ENCODE measurements at regions not wholly inside any gene's neighbourhood (a gene's known extent, or its start where the extent isn't known, plus 50 kb on each side); places are given as distances from the start of the nearest gene placed in this dataset.

- H3K4me3 Mint-ChIP-seq, result no peak overlapping the region
- H3K36me3 Mint-ChIP-seq, result no peaks in the 10 kb centered on the region
- no peak overlapping the region for H3K27ac Mint-ChIP-seq
- Histone ChIP-seq H3K27me3 (replicated peaks in 1 of 2; ENCODE audit: control insufficient read depth in 2 of 2, extremely low read depth in 1 of 2, insufficient read depth in 2 of 2, low read length in 1 of 2) (no peaks in the 10 kb centered on the region), H3K27ac (ENCODE audit: low read length) (no peak overlapping the region), H3K9me3 (no peaks in the 10 kb centered on the region), H3K36me3 (ENCODE audit: control insufficient read depth in 2 of 2, extremely low read depth in 1 of 2, insufficient read depth in 1 of 2, low read length in 1 of 2) (no peaks in the 10 kb centered on the region), H3K4me3 (ENCODE audit: control insufficient read depth in 1 of 2, extremely low read depth in 1 of 2, low read length in 1 of 2) (no peak overlapping the region), H3K4me1 (ENCODE audit: control insufficient read depth in 1 of 2, extremely low read depth in 1 of 2, insufficient read depth in 2 of 2, low read length in 2 of 2) (no peaks in the 10 kb centered on the region)
- POLR2A ChIA-PET, result no interaction called here
- no peak for ATAC-seq (replicated peaks in 1 of 4)
- H3K9me3 Mint-ChIP-seq, result peaks cover 2 to 16% (median 4%) of the 10 kb centered on the region in 3 donors
- no peak for DNase-seq
- CTCF ChIA-PET, result no interaction called here
- H3K27me3 Mint-ChIP-seq, result no peaks in the 10 kb centered on the region
- 78% methylated on average over 5 of the region's 8 CpGs for WGBS (ENCODE audit: insufficient coverage)
- no peaks in the 10 kb centered on the region for H3K4me1 Mint-ChIP-seq
These were observed 1440.3 kb downstream of the NCAM2 start for GRCh38 chr21:22438428-22439086.

DNA sequence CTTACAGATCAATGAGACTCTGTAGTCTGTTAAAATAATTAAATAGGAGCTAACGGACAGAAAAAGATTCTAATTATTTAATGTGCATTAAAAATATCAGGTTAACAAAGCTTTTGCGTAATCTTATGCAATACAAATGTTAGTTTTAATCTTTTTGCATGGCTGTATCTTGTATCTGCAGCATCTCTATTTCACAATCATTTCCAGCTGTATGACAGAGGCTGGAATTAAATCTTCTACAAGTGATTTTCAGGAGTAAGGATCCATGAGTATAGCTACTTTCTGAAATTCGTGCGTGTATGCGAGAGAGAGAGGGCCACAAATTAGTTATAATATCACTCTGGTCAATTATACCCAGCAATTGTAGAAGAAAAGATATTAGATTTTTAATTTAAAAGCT, 1446.8 kb downstream of the NCAM2 start:
- ATAC-seq (replicated peaks in 1 of 4) (no peak), DNase-seq (no peak)
- Histone ChIP-seq H3K27me3 (replicated peaks in 1 of 2; ENCODE audit: control insufficient read depth in 2 of 2, extremely low read depth in 1 of 2, insufficient read depth in 2 of 2, low read length in 1 of 2) (no peaks in the 10 kb centered on the region), H3K4me3 (ENCODE audit: control insufficient read depth in 1 of 2, extremely low read depth in 1 of 2, low read length in 1 of 2) (no peak overlapping the region), H3K9me3 (no peaks in the 10 kb centered on the region), H3K4me1 (ENCODE audit: control insufficient read depth in 1 of 2, extremely low read depth in 1 of 2, insufficient read depth in 2 of 2, low read length in 2 of 2) (no peaks in the 10 kb centered on the region), H3K27ac (ENCODE audit: low read length) (no peak overlapping the region), H3K36me3 (ENCODE audit: control insufficient read depth in 2 of 2, extremely low read depth in 1 of 2, insufficient read depth in 1 of 2, low read length in 1 of 2) (no peaks in the 10 kb centered on the region)
- Mint-ChIP-seq H3K9me3 (peaks cover 2 to 4% (median 4%) of the 10 kb centered on the region in 3 donors), H3K27me3 (no peaks in the 10 kb centered on the region), H3K4me1 (no peaks in the 10 kb centered on the region), H3K4me3 (no peak overlapping the region), H3K36me3 (no peaks in the 10 kb centered on the region), H3K27ac (no peak overlapping the region)
- ChIA-PET CTCF (no interaction called here), POLR2A (interaction anchor here in 1 of 2 donors (0.6 kb wide), 1 partner anchor 67 kb away, joined by 3 read pairs; no protein-coding TSS in a partner anchor)
- WGBS (ENCODE audit: insufficient coverage), result no CpG with 5 or more reads among the region's 5 CpGs

- Histone ChIP-seq H3K27ac (ENCODE audit: low read length) (no peak overlapping the region), H3K4me3 (ENCODE audit: control insufficient read depth in 1 of 2, extremely low read depth in 1 of 2, low read length in 1 of 2) (no peak overlapping the region), H3K27me3 (replicated peaks in 1 of 2; ENCODE audit: control insufficient read depth in 2 of 2, extremely low read depth in 1 of 2, insufficient read depth in 2 of 2, low read length in 1 of 2) (no peaks in the 10 kb centered on the region), H3K4me1 (ENCODE audit: control insufficient read depth in 1 of 2, extremely low read depth in 1 of 2, insufficient read depth in 2 of 2, low read length in 2 of 2) (no peaks in the 10 kb centered on the region), H3K36me3 (ENCODE audit: control insufficient read depth in 2 of 2, extremely low read depth in 1 of 2, insufficient read depth in 1 of 2, low read length in 1 of 2) (no peaks in the 10 kb centered on the region), H3K9me3 (no peaks in the 10 kb centered on the region)
- Mint-ChIP-seq H3K27me3 (no peaks in the 10 kb centered on the region), H3K36me3 (no peaks in the 10 kb centered on the region), H3K27ac (no peak overlapping the region), H3K4me3 (no peak overlapping the region), H3K9me3 (peaks cover 0 to 4% (median 0%) of the 10 kb centered on the region in 3 donors), H3K4me1 (no peaks in the 10 kb centered on the region)
- CTCF ChIA-PET, result no interaction called here
- DNase-seq (no peak), ATAC-seq (replicated peaks in 1 of 4) (no peak)
- WGBS (ENCODE audit: insufficient coverage), result no CpG with 5 or more reads among the region's 1 CpG
- POLR2A ChIA-PET, result no interaction called here
These were observed 1452.3 kb downstream of the NCAM2 start for GRCh38 chr21:22450507-22450906.

DNA sequence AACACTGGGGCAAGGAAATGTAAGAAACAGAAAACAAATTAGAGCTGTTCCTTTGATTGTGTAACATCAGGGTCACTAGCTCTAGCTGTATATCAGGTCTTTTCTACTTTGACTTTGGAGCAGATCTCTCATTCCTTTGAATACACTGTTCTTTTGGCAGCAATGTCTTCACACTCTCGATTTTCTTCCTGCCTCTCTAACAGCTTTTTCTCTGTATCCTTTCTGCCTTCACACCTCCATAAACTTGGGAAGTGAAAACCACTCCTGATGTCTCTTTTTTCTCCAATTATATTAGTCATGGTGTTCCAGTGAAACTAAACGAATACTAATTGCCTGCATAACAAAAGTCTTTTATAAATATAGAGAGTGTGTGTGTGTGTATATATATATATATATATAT, 1458.0 kb downstream of the NCAM2 start:
- POLR2A ChIA-PET, result no interaction called here
- H3K4me1 Mint-ChIP-seq, result no peaks in the 10 kb centered on the region
- no peaks in the 10 kb centered on the region for H3K4me1 ChIP-seq (ENCODE audit: control insufficient read depth in 1 of 2, extremely low read depth in 1 of 2, insufficient read depth in 2 of 2, low read length in 2 of 2)
- CTCF ChIA-PET, result no interaction called here
- no peak overlapping the region for H3K27ac ChIP-seq (ENCODE audit: low read length)
- no peaks in the 10 kb centered on the region for H3K27me3 ChIP-seq (replicated peaks in 1 of 2; ENCODE audit: control insufficient read depth in 2 of 2, extremely low read depth in 1 of 2, insufficient read depth in 2 of 2, low read length in 1 of 2)
- no peak for ATAC-seq (replicated peaks in 1 of 4)
- no peaks in the 10 kb centered on the region for H3K36me3 ChIP-seq (ENCODE audit: control insufficient read depth in 2 of 2, extremely low read depth in 1 of 2, insufficient read depth in 1 of 2, low read length in 1 of 2)
- no peaks in the 10 kb centered on the region for H3K9me3 ChIP-seq
- H3K36me3 Mint-ChIP-seq, result no peaks in the 10 kb centered on the region
- no peak overlapping the region for H3K4me3 Mint-ChIP-seq
- no peaks in the 10 kb centered on the region for H3K27me3 Mint-ChIP-seq
- DNase-seq, result no peak
- peaks cover 0 to 4% (median 0%) of the 10 kb centered on the region in 3 donors for H3K9me3 Mint-ChIP-seq
- WGBS (ENCODE audit: insufficient coverage), result no CpG with 5 or more reads among the region's 2 CpGs
- H3K27ac Mint-ChIP-seq, result no peak overlapping the region
- H3K4me3 ChIP-seq (ENCODE audit: control insufficient read depth in 1 of 2, extremely low read depth in 1 of 2, low read length in 1 of 2), result no peak overlapping the region

DNA sequence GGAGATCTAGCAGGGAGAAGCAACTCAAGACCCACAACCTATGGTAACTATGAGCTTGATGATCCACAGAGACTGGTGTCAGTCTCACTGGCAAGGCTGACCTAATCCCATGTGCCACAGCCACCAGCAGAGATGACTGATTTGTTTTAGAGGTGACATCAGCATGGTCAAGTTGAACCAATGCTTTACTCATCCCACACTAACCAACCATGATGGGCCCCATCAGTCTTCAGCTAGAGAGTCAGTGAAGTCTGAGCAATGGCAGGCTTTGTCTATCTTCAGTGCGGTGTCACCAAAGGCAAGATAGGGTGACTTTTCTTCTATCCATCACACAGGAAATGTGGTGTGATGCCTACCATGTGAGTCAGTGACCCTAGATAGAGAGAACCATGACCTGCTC, 1470.7 kb downstream of the NCAM2 start:
- no peak overlapping the region for H3K4me3 Mint-ChIP-seq
- DNase-seq (no peak), ATAC-seq (replicated peaks in 1 of 4) (no peak)
- no peaks in the 10 kb centered on the region for H3K36me3 Mint-ChIP-seq
- peaks cover 0 to 7% (median 4%) of the 10 kb centered on the region in 3 donors for H3K9me3 Mint-ChIP-seq
- WGBS (ENCODE audit: insufficient coverage), result no CpG with 5 or more reads among the region's 1 CpG
- Histone ChIP-seq H3K27me3 (replicated peaks in 1 of 2; ENCODE audit: control insufficient read depth in 2 of 2, extremely low read depth in 1 of 2, insufficient read depth in 2 of 2, low read length in 1 of 2) (no peaks in the 10 kb centered on the region), H3K36me3 (ENCODE audit: control insufficient read depth in 2 of 2, extremely low read depth in 1 of 2, insufficient read depth in 1 of 2, low read length in 1 of 2) (no peaks in the 10 kb centered on the region), H3K4me1 (ENCODE audit: control insufficient read depth in 1 of 2, extremely low read depth in 1 of 2, insufficient read depth in 2 of 2, low read length in 2 of 2) (no peaks in the 10 kb centered on the region), H3K27ac (ENCODE audit: low read length) (no peak overlapping the region), H3K9me3 (no peaks in the 10 kb centered on the region), H3K4me3 (ENCODE audit: control insufficient read depth in 1 of 2, extremely low read depth in 1 of 2, low read length in 1 of 2) (no peak overlapping the region)
- no peaks in the 10 kb centered on the region for H3K27me3 Mint-ChIP-seq
- H3K27ac Mint-ChIP-seq, result no peak overlapping the region
- no peaks in the 10 kb centered on the region for H3K4me1 Mint-ChIP-seq
- POLR2A ChIA-PET, result no interaction called here
- CTCF ChIA-PET, result no interaction called here

DNA sequence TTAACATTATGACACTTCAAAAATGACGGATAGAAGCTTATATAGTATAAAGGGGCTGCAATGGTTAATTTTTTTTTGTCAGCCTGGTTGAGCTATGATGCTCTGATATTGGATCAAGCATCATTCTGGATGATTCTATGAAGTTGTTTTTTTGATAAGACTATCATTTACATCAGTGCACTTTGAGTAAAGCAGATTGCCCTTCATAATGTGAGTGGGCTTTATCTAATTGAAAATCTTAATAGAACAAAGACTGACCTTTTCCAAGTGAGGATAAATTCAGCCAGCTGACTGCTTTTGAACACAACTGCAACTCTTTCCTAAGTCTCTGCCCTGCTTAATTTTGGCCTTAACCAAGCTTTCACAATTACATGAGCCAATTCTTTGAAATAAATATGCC, 1476.2 kb downstream of the NCAM2 start:
- no peak overlapping the region for H3K27ac ChIP-seq (ENCODE audit: low read length)
- Mint-ChIP-seq H3K4me1 (no peaks in the 10 kb centered on the region), H3K27me3 (no peaks in the 10 kb centered on the region), H3K9me3 (peaks cover 4 to 7% (median 5%) of the 10 kb centered on the region in 3 donors), H3K36me3 (no peaks in the 10 kb centered on the region), H3K27ac (no peak overlapping the region), H3K4me3 (no peak overlapping the region)
- H3K27me3 ChIP-seq (replicated peaks in 1 of 2; ENCODE audit: control insufficient read depth in 2 of 2, extremely low read depth in 1 of 2, insufficient read depth in 2 of 2, low read length in 1 of 2), result no peaks in the 10 kb centered on the region
- CTCF ChIA-PET, result no interaction called here
- no peaks in the 10 kb centered on the region for H3K36me3 ChIP-seq (ENCODE audit: control insufficient read depth in 2 of 2, extremely low read depth in 1 of 2, insufficient read depth in 1 of 2, low read length in 1 of 2)
- H3K4me3 ChIP-seq (ENCODE audit: control insufficient read depth in 1 of 2, extremely low read depth in 1 of 2, low read length in 1 of 2), result no peak overlapping the region
- DNase-seq, result no peak
- no peaks in the 10 kb centered on the region for H3K9me3 ChIP-seq
- H3K4me1 ChIP-seq (ENCODE audit: control insufficient read depth in 1 of 2, extremely low read depth in 1 of 2, insufficient read depth in 2 of 2, low read length in 2 of 2), result no peaks in the 10 kb centered on the region
- no CpG with 5 or more reads among the region's 1 CpG for WGBS (ENCODE audit: insufficient coverage)
- ATAC-seq (replicated peaks in 1 of 4), result no peak
- POLR2A ChIA-PET, result no interaction called here

DNA sequence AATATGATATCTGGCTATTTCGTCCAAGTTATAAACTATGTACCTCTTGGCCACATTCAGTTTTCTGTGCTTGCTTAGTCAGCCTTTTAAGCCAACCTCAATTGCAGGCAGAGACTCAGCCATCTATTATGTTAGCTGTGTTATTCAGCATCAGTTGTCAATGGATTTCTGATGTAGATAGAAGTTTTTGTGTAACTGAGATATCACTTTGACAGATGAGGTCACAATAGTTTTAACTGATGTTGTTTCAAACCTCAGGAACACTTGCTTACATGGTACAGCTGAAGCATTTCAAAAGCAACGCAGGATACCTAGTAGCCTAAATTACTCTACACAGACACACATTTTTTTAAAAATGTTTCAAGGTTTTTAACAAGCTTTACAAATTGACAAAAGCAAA, 1478.0 kb downstream of the NCAM2 start:
- Mint-ChIP-seq H3K9me3 (peaks cover 4 to 11% (median 5%) of the 10 kb centered on the region in 3 donors), H3K27ac (no peak overlapping the region), H3K4me3 (no peak overlapping the region), H3K27me3 (no peaks in the 10 kb centered on the region), H3K4me1 (no peaks in the 10 kb centered on the region), H3K36me3 (no peaks in the 10 kb centered on the region)
- Histone ChIP-seq H3K27ac (ENCODE audit: low read length) (no peak overlapping the region), H3K27me3 (replicated peaks in 1 of 2; ENCODE audit: control insufficient read depth in 2 of 2, extremely low read depth in 1 of 2, insufficient read depth in 2 of 2, low read length in 1 of 2) (no peaks in the 10 kb centered on the region), H3K4me3 (ENCODE audit: control insufficient read depth in 1 of 2, extremely low read depth in 1 of 2, low read length in 1 of 2) (no peak overlapping the region), H3K4me1 (ENCODE audit: control insufficient read depth in 1 of 2, extremely low read depth in 1 of 2, insufficient read depth in 2 of 2, low read length in 2 of 2) (no peaks in the 10 kb centered on the region), H3K9me3 (no peaks in the 10 kb centered on the region), H3K36me3 (ENCODE audit: control insufficient read depth in 2 of 2, extremely low read depth in 1 of 2, insufficient read depth in 1 of 2, low read length in 1 of 2) (no peaks in the 10 kb centered on the region)
- WGBS (ENCODE audit: insufficient coverage), result no CpG with 5 or more reads among the region's 2 CpGs
- DNase-seq, result no peak
- no peak for ATAC-seq (replicated peaks in 1 of 4)
- ChIA-PET CTCF (no interaction called here), POLR2A (no interaction called here)

Data from T-cell (primary cell).